Nucleus accumbens (tissue), 56 donors: ENCODE measurements at regions not wholly inside any gene's neighbourhood (a gene's known extent, or its start where the extent isn't known, plus 50 kb on each side); places are given as distances from the start of the nearest gene placed in this dataset.
"Not testable (repeated sequence)": the region's sequence is repeated elsewhere in the genome, so short reads cannot be mapped to it uniquely, and the experiment has no call there.

Experiments
- DNase-seq, 56 donors: peaks; one replicate each; lab custom pipeline; 2025; lab: John Stamatoyannopoulos, UW

GRCh38 chr12:46578190-46578982 is 205.8 kb upstream of the SLC38A2 start:
- no peak for DNase-seq

- no peak for DNase-seq
Measured at GRCh38 chr12:46577063-46577776, 204.6 kb upstream of the SLC38A2 start.

GRCh38 chr12:46574847-46575246 is 202.3 kb upstream of the SLC38A2 start:
- no peak for DNase-seq

- no peak for DNase-seq
Measured at GRCh38 chr12:46573347-46573658, 200.7 kb upstream of the SLC38A2 start.

- no peak for DNase-seq
Measured at GRCh38 chr12:46572644-46573346, 200.2 kb upstream of the SLC38A2 start.

GRCh38 chr12:46571608-46572007 is 199.0 kb upstream of the SLC38A2 start:
- DNase-seq, result no peak

GRCh38 chr12:46569826-46570439 is 197.4 kb upstream of the SLC38A2 start:
- no peak for DNase-seq

- DNase-seq, result no peak
Measured at GRCh38 chr12:46567667-46568066, 195.1 kb upstream of the SLC38A2 start.

- no peak for DNase-seq
Measured at GRCh38 chr12:46562625-46563225, 190.2 kb upstream of the SLC38A2 start.

GRCh38 chr12:46561769-46562624 is 189.4 kb upstream of the SLC38A2 start:
- not testable (repeated sequence) for DNase-seq

GRCh38 chr12:46560874-46561273 is 188.3 kb upstream of the SLC38A2 start:
- DNase-seq, result no peak

GRCh38 chr12:46560089-46560488 is 187.5 kb upstream of the SLC38A2 start:
- DNase-seq, result no peak

GRCh38 chr12:46559311-46559710 is 186.7 kb upstream of the SLC38A2 start:
- DNase-seq, result no peak

GRCh38 chr12:46558677-46559076 is 186.1 kb upstream of the SLC38A2 start:
- no peak for DNase-seq

GRCh38 chr12:46557539-46558373 is 185.2 kb upstream of the SLC38A2 start:
- DNase-seq, result no peak

GRCh38 chr12:46556819-46557524 is 184.4 kb upstream of the SLC38A2 start:
- DNase-seq, result no peak

- no peak for DNase-seq
Measured at GRCh38 chr12:46556105-46556559, 183.6 kb upstream of the SLC38A2 start.

GRCh38 chr12:46555406-46555852 is 182.9 kb upstream of the SLC38A2 start:
- DNase-seq, result no peak
